GM06990 (cell line): ENCODE measurements at regions not wholly inside any gene's neighbourhood (a gene's known extent, or its start where the extent isn't known, plus 50 kb on each side); places are given as distances from the start of the nearest gene placed in this dataset.
"Not testable (repeated sequence)": the region's sequence is repeated elsewhere in the genome, so short reads cannot be mapped to it uniquely, and the experiment has no call there.

Source experiments
- DNase-seq: peaks from one replicate; pipeline ENCODE4 v3.0.0-alpha.2; 2011; ENCODE audit not compliant: insufficient read length; ENCODE audit errors: extremely low read depth
- H3K27me3 ChIP-seq: replicated peaks from 2 replicates; pipeline ENCODE4 v1.6.0; 2011; ENCODE audit warnings: low read length; ENCODE audit not compliant: control insufficient read depth, insufficient read depth
- H3K36me3 ChIP-seq: 2 replicates; pipeline ENCODE4 v1.5.1; 2011; ENCODE audit warnings: low read length; ENCODE audit not compliant: control insufficient read depth, insufficient read depth
- H3K4me3 ChIP-seq: replicated peaks from 2 replicates; pipeline ENCODE4 v1.5.1; 2011; ENCODE audit warnings: low read depth, mild to moderate bottlenecking, control low read depth, low read length
- TF ChIP-seq, protein P1 (sequence below): IDR thresholded peaks from 2 replicates; pipeline ENCODE4 v1.5.1; 2011; ENCODE audit warnings: low read length, control low read depth, mild to moderate bottlenecking, inconsistent platforms; ENCODE audit not compliant: insufficient read depth, poor library complexity, severe bottlenecking

DNA sequence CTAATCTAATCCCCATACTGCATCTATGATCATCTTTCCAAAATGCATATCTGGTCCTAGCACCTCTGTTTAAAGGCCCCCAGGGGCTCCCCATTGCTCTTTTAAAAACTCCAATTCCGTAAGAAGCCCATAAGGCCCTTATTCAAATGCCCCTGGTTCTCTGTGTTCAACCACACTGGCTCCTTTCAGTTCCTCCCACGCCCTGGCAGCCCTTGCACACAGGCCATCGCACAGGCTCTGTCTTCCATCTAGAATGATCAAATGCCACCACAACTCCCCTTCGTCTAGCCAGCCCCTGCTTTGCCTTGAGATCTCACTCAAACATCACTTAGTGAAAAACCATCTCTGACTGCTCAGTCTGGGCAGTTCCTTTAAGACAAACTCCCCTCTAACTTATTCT is 112.9 kb upstream of the LYZL2 start:
- Histone ChIP-seq H3K4me3 (no peak overlapping the region), H3K36me3 (no peaks in the 10 kb centered on the region), H3K27me3 (no peaks in the 10 kb centered on the region)
- TF ChIP-seq, protein P1, sequence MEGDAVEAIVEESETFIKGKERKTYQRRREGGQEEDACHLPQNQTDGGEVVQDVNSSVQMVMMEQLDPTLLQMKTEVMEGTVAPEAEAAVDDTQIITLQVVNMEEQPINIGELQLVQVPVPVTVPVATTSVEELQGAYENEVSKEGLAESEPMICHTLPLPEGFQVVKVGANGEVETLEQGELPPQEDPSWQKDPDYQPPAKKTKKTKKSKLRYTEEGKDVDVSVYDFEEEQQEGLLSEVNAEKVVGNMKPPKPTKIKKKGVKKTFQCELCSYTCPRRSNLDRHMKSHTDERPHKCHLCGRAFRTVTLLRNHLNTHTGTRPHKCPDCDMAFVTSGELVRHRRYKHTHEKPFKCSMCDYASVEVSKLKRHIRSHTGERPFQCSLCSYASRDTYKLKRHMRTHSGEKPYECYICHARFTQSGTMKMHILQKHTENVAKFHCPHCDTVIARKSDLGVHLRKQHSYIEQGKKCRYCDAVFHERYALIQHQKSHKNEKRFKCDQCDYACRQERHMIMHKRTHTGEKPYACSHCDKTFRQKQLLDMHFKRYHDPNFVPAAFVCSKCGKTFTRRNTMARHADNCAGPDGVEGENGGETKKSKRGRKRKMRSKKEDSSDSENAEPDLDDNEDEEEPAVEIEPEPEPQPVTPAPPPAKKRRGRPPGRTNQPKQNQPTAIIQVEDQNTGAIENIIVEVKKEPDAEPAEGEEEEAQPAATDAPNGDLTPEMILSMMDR, result no peak
- DNase-seq, result peak; percentile 48

DNA sequence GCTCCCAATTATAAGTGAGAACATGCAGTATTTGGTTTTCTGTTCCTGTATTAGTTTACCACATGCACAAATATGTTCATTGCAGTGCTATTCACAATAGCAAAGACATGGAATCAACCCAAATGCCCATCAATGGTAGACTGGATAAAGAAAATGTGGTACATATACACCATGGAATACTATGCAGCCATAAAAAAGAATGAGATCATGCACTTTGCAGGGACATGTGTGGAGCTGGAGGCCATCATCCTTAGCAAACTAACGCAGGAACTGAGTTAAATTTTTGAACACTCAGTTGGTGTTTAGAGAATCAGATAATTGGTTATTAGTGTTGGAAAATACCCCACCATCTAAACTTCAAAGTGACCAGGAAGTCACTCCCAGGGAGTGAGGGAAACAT is 111.2 kb upstream of the LYZL2 start:
- H3K27me3 ChIP-seq, H3K4me3 ChIP-seq, H3K36me3 ChIP-seq, DNase-seq: not testable (repeated sequence)

DNA sequence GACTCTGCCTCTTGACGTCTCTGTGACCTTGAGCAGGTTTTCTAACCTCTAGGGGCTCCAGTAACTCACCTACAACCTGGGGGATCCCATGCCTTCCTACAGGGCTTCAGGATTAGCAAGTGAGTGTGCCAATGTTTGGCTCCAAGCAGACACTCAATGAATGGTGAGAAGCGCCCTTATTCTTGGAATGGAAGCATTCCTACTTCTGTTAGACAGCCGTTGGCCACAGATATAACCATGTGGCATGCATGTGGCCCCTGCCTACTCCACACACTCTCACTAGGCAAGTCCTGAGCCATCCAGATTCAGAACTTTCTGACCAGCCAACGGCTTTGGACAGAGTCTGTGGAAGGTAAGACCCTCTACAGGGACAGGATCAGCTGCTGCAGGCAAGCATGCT is 108.9 kb upstream of the LYZL2 start:
- H3K36me3 ChIP-seq, result no peaks in the 10 kb centered on the region
- no peak for DNase-seq
- no peak overlapping the region for H3K4me3 ChIP-seq
- no peaks in the 10 kb centered on the region for H3K27me3 ChIP-seq
- TF ChIP-seq, protein P1, result no peak

DNA sequence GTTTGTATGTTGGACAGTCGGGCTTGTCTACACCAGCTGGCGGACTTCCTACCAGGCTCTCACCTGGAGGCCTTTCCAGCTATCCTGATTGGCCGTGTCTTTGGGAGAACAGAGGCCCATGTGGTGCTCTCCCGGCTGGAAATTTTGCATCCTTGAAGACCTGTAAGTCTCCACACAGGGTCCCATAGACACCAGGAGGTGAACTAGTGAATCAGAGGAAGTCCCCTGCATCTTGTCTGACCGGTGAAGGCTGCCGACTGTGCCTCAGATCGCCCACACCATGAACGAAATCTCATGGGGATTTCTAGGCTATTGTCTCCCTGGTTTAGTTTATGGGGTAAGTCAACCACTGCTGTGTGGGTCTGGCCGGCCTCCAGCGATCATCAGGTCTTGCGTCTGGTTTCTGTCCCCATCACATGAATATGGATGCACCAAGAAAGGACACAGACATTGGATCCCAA is 108.4 kb upstream of the LYZL2 start:
- TF ChIP-seq, protein P1, result no peak
- Histone ChIP-seq H3K27me3 (no peaks in the 10 kb centered on the region), H3K4me3 (no peak overlapping the region), H3K36me3 (no peaks in the 10 kb centered on the region)
- DNase-seq, result peak; percentile 74

DNA sequence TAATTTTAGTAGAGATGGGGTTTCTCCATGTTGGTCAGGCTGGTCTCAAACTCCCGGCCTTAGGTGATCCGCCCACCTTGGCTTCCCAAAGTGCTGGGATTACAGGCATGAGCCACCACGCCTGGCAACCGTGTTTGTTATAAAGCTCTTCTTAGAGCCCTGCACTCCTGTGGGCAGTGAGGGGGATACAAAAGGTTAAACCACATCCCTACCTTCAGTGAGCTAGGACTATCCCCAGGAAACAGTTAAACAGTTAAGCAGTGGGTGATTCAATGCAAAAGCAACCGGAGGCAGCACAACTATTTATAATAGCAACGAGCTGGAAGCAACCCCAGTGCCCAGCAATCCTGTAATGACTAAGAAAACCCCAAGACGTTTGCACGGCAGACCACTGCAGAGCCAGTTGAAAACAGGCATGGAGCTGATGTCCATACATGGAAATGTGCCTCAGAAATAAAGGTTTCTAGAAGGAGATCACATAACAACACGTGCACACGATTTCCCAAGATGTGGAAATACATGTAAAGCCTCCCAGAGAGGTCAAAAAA is 107.2 kb upstream of the LYZL2 start:
- peak; percentile 68 for DNase-seq

DNA sequence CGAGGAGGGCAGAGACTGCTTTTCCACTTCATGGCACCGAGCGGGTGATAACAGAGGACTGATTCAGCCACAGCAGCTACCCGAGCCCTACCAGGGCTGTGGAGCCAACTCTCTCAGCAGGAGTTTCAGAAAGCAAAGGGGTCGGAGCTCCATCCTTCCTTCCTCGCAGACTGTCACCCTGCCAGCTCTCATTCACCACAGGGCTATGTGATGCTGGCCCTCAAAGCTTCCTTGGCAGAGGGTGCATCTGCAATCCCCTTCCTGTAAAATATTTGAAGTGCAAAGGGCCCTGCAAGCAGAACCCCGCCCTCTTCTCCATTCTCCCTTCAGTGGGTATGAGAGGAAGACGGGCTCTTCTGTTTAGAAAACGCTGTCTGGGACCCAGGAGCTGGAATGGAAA is 105.3 kb upstream of the LYZL2 start:
- no peaks in the 10 kb centered on the region for H3K27me3 ChIP-seq
- no peak for DNase-seq
- TF ChIP-seq, protein P1, result no peak
- no peak overlapping the region for H3K4me3 ChIP-seq
- no peaks in the 10 kb centered on the region for H3K36me3 ChIP-seq

More for the DNA sequence above, 107.2 kb upstream of the LYZL2 start:
- no peaks in the 10 kb centered on the region for H3K36me3 ChIP-seq
- no peaks in the 10 kb centered on the region for H3K27me3 ChIP-seq
- H3K4me3 ChIP-seq, result no peak overlapping the region
- TF ChIP-seq, protein P1, result no peak
